SK-N-MC (cell line): ENCODE measurements at regions not wholly inside any gene's neighbourhood (a gene's known extent, or its start where the extent isn't known, plus 50 kb on each side); places are given as distances from the start of the nearest gene placed in this dataset.

ENCODE experiments used
- DNase-seq: peaks from one replicate; pipeline ENCODE4 v3.0.0-alpha.2; 2011; ENCODE audit warnings: low read depth, low spot score
- H3K27ac ChIP-seq: fragments of 200-600 bp; sonication (generic); 2 replicates; pipeline ENCODE4 v1.5.1; 2016; ENCODE audit warnings: mixed run types
- H3K36me3 ChIP-seq: fragments of 200-600 bp; sonication (generic); 2 replicates; pipeline ENCODE4 v1.6.1; 2017; ENCODE audit warnings: antibody characterized with exemption, low read length, mixed read lengths; ENCODE audit not compliant: insufficient read depth
- H3K4me3 ChIP-seq: fragments of 200-600 bp; sonication (generic); 2 replicates; pipeline ENCODE4 v1.5.1; 2016
- H3K9ac ChIP-seq: fragments of 200-600 bp; sonication (generic); 2 replicates; pipeline ENCODE4 v1.8.0; 2017; ENCODE audit warnings: mixed run types, mixed read lengths; ENCODE audit not compliant: insufficient read length
- H3K9me3 ChIP-seq: fragments of 200-600 bp; sonication (generic); 2 replicates; pipeline ENCODE4 v1.6.1; 2017; ENCODE audit warnings: low read depth, mild to moderate bottlenecking, antibody characterized with exemption, low read length, moderate library complexity, mixed read lengths
- EZH2 ChIP-seq: fragments of 200-600 bp; sonication (generic); IDR thresholded peaks from one replicate; pipeline ENCODE4 v1.6.1; 2017; ENCODE audit warnings: antibody characterized with exemption
- FOXP2 ChIP-seq: optimal IDR thresholded peaks from 2 replicates; pipeline ENCODE3; 2011; ENCODE audit warnings: mild to moderate bottlenecking, moderate library complexity; ENCODE audit not compliant: insufficient read depth; ENCODE audit errors: extremely low read length, control extremely low read depth
- POLR2AphosphoS5 ChIP-seq: IDR thresholded peaks from 2 replicates; pipeline ENCODE4 v1.6.1; 2012; ENCODE audit warnings: mild to moderate bottlenecking, low read depth, low read length, borderline replicate concordance

DNA sequence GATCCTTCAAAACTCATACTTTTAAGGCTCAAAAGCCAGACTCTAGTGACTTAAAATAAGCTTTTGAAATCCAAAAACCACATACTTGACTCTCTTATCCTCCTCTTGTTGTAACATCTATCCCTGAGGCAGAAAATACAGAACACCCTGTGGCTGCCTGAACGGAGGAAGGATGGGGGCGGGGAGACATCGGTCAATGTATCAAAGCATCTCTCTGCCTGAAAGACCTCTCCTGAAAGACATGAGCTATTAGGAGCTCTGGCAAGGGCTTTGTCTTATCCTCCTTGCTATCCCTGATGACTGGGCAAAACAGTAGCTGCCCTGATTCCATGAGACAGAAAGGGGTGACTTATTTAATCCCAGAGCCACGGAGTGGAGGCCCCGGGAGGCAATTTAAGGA, 122.4 kb downstream of the MN1 start:
- Histone ChIP-seq H3K4me3 (no peak overlapping the region), H3K36me3 (no peaks in the 10 kb centered on the region), H3K9me3 (no peaks in the 10 kb centered on the region), H3K27ac (no peak overlapping the region), H3K9ac (no peak overlapping the region)
- DNase-seq, result peak; percentile 40
- TF ChIP-seq FOXP2, result no peak
- no peak for TF ChIP-seq POLR2AphosphoS5
- TF ChIP-seq EZH2, result no peak

DNA sequence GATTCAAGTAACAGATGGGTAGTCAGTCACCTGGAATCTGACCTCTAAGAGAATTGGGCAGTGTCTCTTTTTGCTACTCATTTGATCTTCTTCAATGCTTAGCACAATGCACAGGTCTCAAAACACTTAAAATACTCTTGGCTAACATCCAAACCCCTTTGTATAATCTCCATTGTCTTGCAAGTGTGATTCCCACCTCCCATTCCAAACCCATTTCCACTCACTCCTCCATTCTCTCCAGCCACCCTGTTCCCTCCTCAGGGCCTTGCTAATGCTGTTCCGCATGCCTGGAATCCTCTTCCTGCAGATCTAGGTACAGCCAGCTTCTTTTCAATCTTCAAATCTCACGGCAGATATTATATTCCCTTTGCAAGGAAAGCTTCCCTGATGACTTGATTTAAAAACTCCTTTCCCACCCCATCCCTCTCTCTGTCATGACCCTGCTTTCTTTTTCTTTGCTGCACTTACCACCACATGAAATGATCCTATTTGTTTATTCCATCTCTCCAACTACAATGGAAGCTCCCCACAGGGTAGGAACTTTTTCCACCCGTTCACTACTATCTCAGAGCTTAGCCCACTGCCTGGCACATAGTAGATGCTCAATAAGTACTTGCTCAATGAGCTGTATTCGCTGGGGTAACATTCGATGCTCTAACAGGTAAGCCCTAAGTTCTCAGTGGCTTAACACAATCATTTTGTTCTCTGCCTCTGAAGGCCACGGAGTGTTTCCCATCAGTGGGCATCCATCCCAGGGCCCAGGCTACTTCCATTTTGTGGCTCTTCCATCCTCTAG, 121.7 kb downstream of the MN1 start:
- DNase-seq, result no peak
- Histone ChIP-seq H3K27ac (no peak overlapping the region), H3K36me3 (no peaks in the 10 kb centered on the region), H3K9me3 (no peaks in the 10 kb centered on the region), H3K9ac (no peak overlapping the region), H3K4me3 (no peak overlapping the region)
- TF ChIP-seq EZH2, result no peak
- no peak for TF ChIP-seq POLR2AphosphoS5

DNA sequence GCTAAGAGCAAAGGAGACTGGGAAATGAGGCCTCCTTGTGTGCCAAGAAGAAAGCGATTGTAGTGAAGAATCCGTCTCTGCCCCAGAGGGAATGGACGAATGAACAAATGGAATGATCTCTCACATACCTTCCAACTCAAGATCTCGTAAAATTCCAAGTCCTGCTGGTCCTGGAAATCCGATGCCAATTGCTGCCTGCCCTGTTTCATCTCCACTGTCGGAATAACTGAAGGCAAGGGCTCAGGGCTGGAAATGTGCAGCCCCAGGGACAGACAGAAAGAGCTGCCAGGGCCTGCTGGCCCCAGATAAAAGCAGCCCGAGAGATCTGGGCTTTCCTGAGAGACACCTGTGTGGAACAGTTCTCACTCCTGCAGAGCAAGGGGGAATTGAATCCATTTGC, 120.9 kb downstream of the MN1 start:
- H3K9me3 ChIP-seq, result no peaks in the 10 kb centered on the region
- no peaks in the 10 kb centered on the region for H3K36me3 ChIP-seq
- H3K4me3 ChIP-seq, result no peak overlapping the region
- no peak overlapping the region for H3K9ac ChIP-seq
- H3K27ac ChIP-seq, result no peak overlapping the region
- no peak for DNase-seq
- TF ChIP-seq FOXP2, result no peak
- no peak for TF ChIP-seq EZH2
- TF ChIP-seq POLR2AphosphoS5, result no peak

DNA sequence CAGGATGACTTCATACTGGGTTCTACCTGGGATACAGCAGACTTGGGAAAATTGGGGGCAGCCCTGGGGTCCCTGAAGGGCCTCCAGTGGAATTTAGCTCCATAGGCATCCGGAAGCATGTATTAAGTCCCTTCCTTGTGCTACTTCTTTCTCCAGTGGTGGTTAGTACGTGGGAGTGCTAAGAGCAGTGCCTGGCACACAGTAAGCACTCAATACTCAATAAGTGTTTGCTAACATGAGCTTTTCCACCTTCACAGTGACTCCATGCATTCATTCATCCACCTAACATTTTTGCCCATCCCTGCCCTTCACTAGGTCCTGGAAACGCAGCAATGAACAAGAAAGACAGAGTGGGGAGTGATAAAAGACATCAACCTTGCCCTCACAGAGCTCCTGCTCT, 120.5 kb downstream of the MN1 start:
- Histone ChIP-seq H3K4me3 (no peak overlapping the region), H3K9me3 (no peaks in the 10 kb centered on the region), H3K27ac (no peak overlapping the region), H3K9ac (no peak overlapping the region), H3K36me3 (no peaks in the 10 kb centered on the region)
- DNase-seq, result no peak
- TF ChIP-seq POLR2AphosphoS5 (no peak), FOXP2 (no peak), EZH2 (no peak)

DNA sequence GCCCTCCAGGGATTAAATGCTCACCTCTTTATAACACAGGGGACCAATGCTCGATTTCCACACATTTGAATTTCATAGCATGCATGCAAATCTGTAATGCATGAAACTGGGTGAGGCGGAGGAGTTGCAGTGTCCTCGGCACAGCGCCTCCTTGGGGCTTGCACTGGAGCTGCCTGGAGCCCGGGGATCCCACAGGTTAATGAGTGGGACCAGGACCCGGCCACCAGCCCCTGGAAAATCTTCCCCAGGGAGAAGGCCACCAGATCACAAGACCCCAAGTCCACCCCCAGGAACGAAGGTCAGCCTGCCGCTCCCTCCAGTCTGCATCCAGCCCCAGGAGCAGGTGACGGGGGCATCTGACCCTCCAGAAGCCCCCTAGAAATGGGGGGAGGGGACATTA, 119.1 kb downstream of the MN1 start:
- no peak for TF ChIP-seq EZH2
- no peak for TF ChIP-seq POLR2AphosphoS5
- TF ChIP-seq FOXP2, result no peak
- DNase-seq, result no peak
- no peak overlapping the region for H3K27ac ChIP-seq
- no peak overlapping the region for H3K9ac ChIP-seq
- no peaks in the 10 kb centered on the region for H3K9me3 ChIP-seq
- no peaks in the 10 kb centered on the region for H3K36me3 ChIP-seq
- no peak overlapping the region for H3K4me3 ChIP-seq

DNA sequence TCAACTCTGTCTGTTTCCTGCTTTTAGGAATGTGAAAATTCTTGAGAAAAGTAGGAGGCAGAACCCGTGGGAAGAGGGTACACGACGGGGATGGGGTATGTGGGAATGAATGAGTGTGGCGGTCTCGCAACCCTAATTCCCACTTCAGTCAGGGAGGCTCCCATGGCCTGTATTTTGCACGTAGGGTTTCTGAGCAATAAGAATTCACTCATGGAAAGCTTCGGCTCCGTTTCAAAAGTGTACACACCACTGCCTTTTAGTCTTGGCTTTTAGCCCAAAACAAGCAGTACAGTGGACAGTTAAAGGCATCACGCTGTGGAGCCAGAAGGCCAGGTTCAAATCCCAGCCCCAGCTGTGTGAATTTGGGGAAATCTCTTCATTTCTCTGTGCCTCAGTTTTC, 116.7 kb downstream of the MN1 start:
- Histone ChIP-seq H3K36me3 (no peaks in the 10 kb centered on the region), H3K9me3 (no peaks in the 10 kb centered on the region), H3K9ac (no peak overlapping the region), H3K27ac (no peak overlapping the region), H3K4me3 (no peak overlapping the region)
- no peak for DNase-seq
- TF ChIP-seq POLR2AphosphoS5 (no peak), FOXP2 (no peak), EZH2 (no peak)

DNA sequence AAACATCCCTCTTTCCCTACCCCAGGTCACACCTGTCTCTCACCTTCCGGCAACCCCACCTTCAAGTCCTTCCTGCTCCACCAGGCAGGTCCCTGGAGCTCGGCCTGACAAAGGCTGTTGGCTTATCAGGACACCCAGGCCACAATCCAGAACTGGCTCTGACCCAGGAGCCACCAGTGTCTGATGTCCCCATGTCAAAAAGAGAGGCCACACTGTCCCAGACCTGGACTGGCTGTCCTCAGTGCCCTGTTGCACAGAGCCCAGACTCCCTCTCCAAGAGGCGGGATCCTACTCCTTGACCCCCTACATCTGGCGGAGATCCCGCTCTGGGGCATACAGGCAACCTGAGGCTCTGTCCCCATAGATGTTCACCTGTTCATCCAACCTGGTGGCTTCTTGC, 116.0 kb downstream of the MN1 start:
- H3K9ac ChIP-seq, result no peak overlapping the region
- TF ChIP-seq POLR2AphosphoS5, result no peak
- no peak for TF ChIP-seq EZH2
- TF ChIP-seq FOXP2, result no peak
- H3K9me3 ChIP-seq, result no peaks in the 10 kb centered on the region
- DNase-seq, result no peak
- H3K4me3 ChIP-seq, result no peak overlapping the region
- H3K27ac ChIP-seq, result no peak overlapping the region
- no peaks in the 10 kb centered on the region for H3K36me3 ChIP-seq

DNA sequence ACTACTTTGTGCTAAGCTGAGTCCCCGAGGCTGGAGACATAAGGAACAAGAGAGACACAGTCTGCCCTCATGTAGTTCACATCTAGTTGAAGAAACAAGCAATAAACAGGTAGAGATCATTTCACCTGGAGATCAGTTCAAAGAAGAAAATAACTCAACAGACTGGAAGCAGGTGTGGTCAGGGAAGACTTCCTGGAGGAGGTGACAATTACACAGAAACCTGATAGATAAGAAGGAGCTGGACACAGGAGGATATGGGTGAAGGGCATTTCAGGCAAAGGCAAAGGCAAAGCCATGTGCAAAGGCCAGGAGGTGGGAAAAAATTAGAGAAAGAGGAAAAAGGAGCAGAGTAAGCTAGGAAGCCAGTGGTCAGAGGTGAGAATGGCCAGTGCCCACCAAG, 115.6 kb downstream of the MN1 start:
- Histone ChIP-seq H3K27ac (no peak overlapping the region), H3K36me3 (no peaks in the 10 kb centered on the region), H3K4me3 (no peak overlapping the region), H3K9ac (no peak overlapping the region), H3K9me3 (no peaks in the 10 kb centered on the region)
- no peak for TF ChIP-seq POLR2AphosphoS5
- no peak for TF ChIP-seq FOXP2
- TF ChIP-seq EZH2, result no peak
- DNase-seq, result no peak

DNA sequence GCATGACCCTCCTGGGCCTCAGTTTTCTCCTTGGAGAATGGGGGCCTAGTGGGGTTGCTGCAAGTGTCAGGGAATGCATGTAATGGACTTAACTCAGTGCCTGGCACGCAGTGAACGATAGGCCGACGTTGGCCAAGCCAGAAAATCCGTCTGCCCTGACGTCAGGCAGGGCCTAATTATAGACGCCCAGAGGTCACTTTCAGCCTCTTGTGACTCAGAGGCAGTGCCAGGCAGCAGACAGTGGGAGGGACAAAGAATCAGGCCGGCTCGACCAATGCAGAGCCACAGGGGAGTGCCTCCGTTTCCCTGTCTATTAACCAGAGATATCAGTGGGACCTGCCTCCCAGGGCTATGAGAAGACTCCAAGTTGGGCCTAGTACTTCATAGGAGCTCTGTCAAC, 115.0 kb downstream of the MN1 start:
- no peaks in the 10 kb centered on the region for H3K9me3 ChIP-seq
- H3K4me3 ChIP-seq, result no peak overlapping the region
- no peak for DNase-seq
- no peak overlapping the region for H3K9ac ChIP-seq
- no peak overlapping the region for H3K27ac ChIP-seq
- TF ChIP-seq EZH2 (no peak), POLR2AphosphoS5 (no peak), FOXP2 (no peak)
- no peaks in the 10 kb centered on the region for H3K36me3 ChIP-seq
